Mesenchymal stem cell (in vitro differentiated cells and primary cell): ENCODE measurements at regions not wholly inside any gene's neighbourhood (a gene's known extent, or its start where the extent isn't known, plus 50 kb on each side); places are given as distances from the start of the nearest gene placed in this dataset.
"Not testable (repeated sequence)": the region's sequence is repeated elsewhere in the genome, so short reads cannot be mapped to it uniquely, and the experiment has no call there.

ENCODE experiments used
- DNase-seq: peaks from one replicate; pipeline ENCODE4 v3.0.0-alpha.2; 2013
- H2AFZ ChIP-seq: one replicate; pipeline ENCODE4 v1.6.1; 2013; ENCODE audit warnings: low read depth, mild to moderate bottlenecking, control low read depth, inconsistent platforms, low read length, moderate library complexity
- H2AK5ac ChIP-seq: 2 replicates; pipeline ENCODE4 v1.6.1; 2013; ENCODE audit warnings: low read length, moderate library complexity, mild to moderate bottlenecking, inconsistent platforms; ENCODE audit not compliant: severe bottlenecking
- H2BK120ac ChIP-seq: one replicate; pipeline ENCODE4 v1.6.1; 2013; ENCODE audit warnings: low read depth, mild to moderate bottlenecking, inconsistent platforms, low read length, moderate library complexity
- H2BK12ac ChIP-seq, 2 experiments: one replicate each; pipeline ENCODE4 v1.6.1; 2013; ENCODE audit warnings: inconsistent platforms in 2 of 2, low read length in 2 of 2, mild to moderate bottlenecking in 2 of 2, moderate library complexity in 2 of 2, control low read depth in 1 of 2
- H2BK15ac ChIP-seq: one replicate; pipeline ENCODE4 v1.6.1; 2013; ENCODE audit warnings: mild to moderate bottlenecking, low read depth, inconsistent platforms; ENCODE audit not compliant: poor library complexity, severe bottlenecking
- H2BK5ac ChIP-seq: 2 replicates; pipeline ENCODE4 v1.6.1; 2013; ENCODE audit warnings: low read depth, mild to moderate bottlenecking, low read length, control low read depth, inconsistent platforms; ENCODE audit not compliant: poor library complexity, severe bottlenecking
- H3K14ac ChIP-seq, 2 experiments: one replicate each; pipeline ENCODE4 v1.6.1; 2013; ENCODE audit warnings: inconsistent platforms in 2 of 2, low read length in 2 of 2, control low read depth in 1 of 2, mild to moderate bottlenecking in 1 of 2, moderate library complexity in 1 of 2
- H3K18ac ChIP-seq, 2 experiments: one replicate each; pipeline ENCODE4 v1.6.1; 2013; ENCODE audit warnings: inconsistent platforms in 2 of 2, low read length in 2 of 2, control low read depth in 1 of 2, low read depth in 1 of 2, mild to moderate bottlenecking in 1 of 2
- H3K23ac ChIP-seq, 2 experiments: one replicate each; pipeline ENCODE4 v1.6.1; 2013; ENCODE audit warnings: inconsistent platforms in 2 of 2, low read length in 2 of 2, mild to moderate bottlenecking in 2 of 2, moderate library complexity in 2 of 2, control low read depth in 1 of 2
- H3K27ac ChIP-seq: 2 replicates; pipeline ENCODE4 v1.5.1; 2013; ENCODE audit warnings: mild to moderate bottlenecking, moderate library complexity, low read length, control low read depth, inconsistent platforms; ENCODE audit not compliant: poor library complexity, severe bottlenecking
- H3K27me3 ChIP-seq, 2 experiments: 2 replicates each; pipeline versions ENCODE4 v1.6.1 to v1.7.0; 2013; ENCODE audit warnings: low read length in 2 of 2, mild to moderate bottlenecking in 2 of 2, moderate library complexity in 2 of 2, control low read depth in 1 of 2, inconsistent platforms in 1 of 2; ENCODE audit not compliant: control insufficient read depth in 1 of 2, insufficient read depth in 1 of 2
- H3K36me3 ChIP-seq, 2 experiments: 2 replicates each; pipeline versions ENCODE4 v1.6.1 to v1.7.0; 2013; ENCODE audit warnings: low read length in 2 of 2, control low read depth in 1 of 2, inconsistent platforms in 1 of 2, low read depth in 1 of 2, mild to moderate bottlenecking in 1 of 2; ENCODE audit not compliant: insufficient read depth in 2 of 2, control insufficient read depth in 1 of 2
- H3K4ac ChIP-seq, 2 experiments: one replicate each; pipeline ENCODE4 v1.6.1; 2013; ENCODE audit warnings: inconsistent platforms in 2 of 2, low read length in 2 of 2, mild to moderate bottlenecking in 2 of 2, moderate library complexity in 2 of 2, control low read depth in 1 of 2, low read depth in 1 of 2
- H3K4me1 ChIP-seq: 2 replicates; pipeline ENCODE4 v1.6.1; 2013; ENCODE audit warnings: low read depth, low read length, control low read depth; ENCODE audit not compliant: control insufficient read depth, insufficient read depth
- H3K4me2 ChIP-seq: 2 replicates; pipeline ENCODE4 v1.6.1; 2013; ENCODE audit warnings: low read length, mild to moderate bottlenecking, inconsistent platforms; ENCODE audit not compliant: poor library complexity, severe bottlenecking
- H3K4me3 ChIP-seq, 2 experiments: 2 replicates each; pipeline versions ENCODE4 v1.5.1 to v1.7.0; 2013; ENCODE audit warnings: low read length in 2 of 2, mild to moderate bottlenecking in 2 of 2, control low read depth in 1 of 2, low read depth in 1 of 2; ENCODE audit not compliant: insufficient read depth in 1 of 2
- H3K79me1 ChIP-seq: replicated peaks from 2 replicates; pipeline ENCODE4 v1.6.1; 2013; ENCODE audit warnings: mild to moderate bottlenecking, control low read depth, low read length, inconsistent platforms; ENCODE audit not compliant: poor library complexity, severe bottlenecking
- H3K9ac ChIP-seq: 2 replicates; pipeline ENCODE4 v1.7.0; 2013; ENCODE audit warnings: mild to moderate bottlenecking, low read length, moderate library complexity
- H3K9me3 ChIP-seq: 2 replicates; pipeline ENCODE4 v1.7.0; 2013; ENCODE audit warnings: mild to moderate bottlenecking, low read length; ENCODE audit not compliant: control insufficient read depth
- H4K8ac ChIP-seq: one replicate; pipeline ENCODE4 v1.6.1; 2013; ENCODE audit warnings: inconsistent platforms, mild to moderate bottlenecking, low read length, moderate library complexity
- H4K91ac ChIP-seq: one replicate; pipeline ENCODE4 v1.6.1; 2013; ENCODE audit warnings: mild to moderate bottlenecking, low read length, inconsistent platforms
- WGBS: methylation state at CpG from one replicate; pipeline ENCODE4 v1.1.7; 2013; ENCODE audit warnings: mixed read lengths; 5-methylcytosine and 5-hydroxymethylcytosine counted together

DNA sequence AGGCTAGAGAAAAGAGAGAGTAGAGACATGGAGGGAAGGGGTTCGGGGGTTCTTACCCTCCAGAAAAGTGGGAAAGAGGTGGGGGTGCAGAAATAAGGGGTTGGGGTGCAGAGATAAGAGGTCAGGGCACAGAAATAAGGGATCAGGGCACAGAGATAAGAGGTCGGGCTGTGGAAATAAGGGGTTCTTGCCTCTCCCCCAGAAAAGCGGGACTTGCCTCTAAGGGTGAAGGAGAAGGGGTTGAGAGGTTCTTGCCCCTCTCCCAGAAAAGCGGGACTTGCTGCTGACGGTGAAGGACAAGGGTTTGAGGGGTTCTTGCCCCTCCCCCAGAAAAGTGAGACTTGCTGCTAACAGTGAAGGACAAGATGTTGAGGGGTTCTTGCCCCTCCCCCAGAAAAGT, 778.6 kb downstream of the UQCRFS1 start:
- WGBS, result 80% methylated on average over 5 of the region's 5 CpGs
- not testable (repeated sequence) for H2BK15ac ChIP-seq, H3K27ac ChIP-seq, H3K79me1 ChIP-seq, H3K4ac ChIP-seq, H2BK120ac ChIP-seq, H3K4me3 ChIP-seq, H4K91ac ChIP-seq, H3K4me2 ChIP-seq, H3K9me3 ChIP-seq, H3K4me1 ChIP-seq, H4K8ac ChIP-seq, H2AFZ ChIP-seq, H3K14ac ChIP-seq, DNase-seq, H2AK5ac ChIP-seq, H2BK5ac ChIP-seq, H3K36me3 ChIP-seq, H3K9ac ChIP-seq, H3K23ac ChIP-seq, H2BK12ac ChIP-seq, H3K18ac ChIP-seq
- H3K27me3 ChIP-seq, result peaks cover 0 to 45% of the 10 kb centered on the region in 2 experiments

DNA sequence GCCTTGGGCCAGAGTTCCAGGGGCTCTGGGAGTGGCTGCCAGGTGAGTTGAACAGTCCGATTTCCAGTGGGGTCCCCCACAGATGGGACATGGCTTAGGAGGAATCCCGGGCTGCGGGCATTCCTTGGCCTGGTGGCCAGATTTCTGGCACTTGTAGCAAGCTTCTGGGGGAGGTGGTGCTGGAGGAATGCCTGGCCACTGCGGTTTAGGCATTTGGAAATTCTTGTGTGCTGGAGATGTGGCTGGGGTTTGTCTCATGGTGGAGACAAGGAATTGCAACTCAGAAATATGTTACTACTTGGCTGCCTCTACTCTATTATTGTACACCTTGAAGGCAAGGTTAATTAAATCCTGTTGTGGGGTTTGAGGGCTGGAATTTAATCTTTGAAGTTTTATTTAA, 779.8 kb downstream of the UQCRFS1 start:
- WGBS, result 88% methylated on average over 3 of the region's 4 CpGs
- not testable (repeated sequence) for H2BK15ac ChIP-seq, H3K9me3 ChIP-seq, H4K8ac ChIP-seq, H2BK12ac ChIP-seq, H3K23ac ChIP-seq, H4K91ac ChIP-seq, H3K14ac ChIP-seq, DNase-seq, H3K36me3 ChIP-seq, H3K27ac ChIP-seq, H3K4me3 ChIP-seq, H2BK5ac ChIP-seq, H2BK120ac ChIP-seq, H2AK5ac ChIP-seq, H3K4ac ChIP-seq, H3K79me1 ChIP-seq, H3K4me2 ChIP-seq, H2AFZ ChIP-seq, H3K4me1 ChIP-seq, H3K18ac ChIP-seq, H3K9ac ChIP-seq
- H3K27me3 ChIP-seq, result peaks cover 0 to 54% of the 10 kb centered on the region in 2 experiments

DNA sequence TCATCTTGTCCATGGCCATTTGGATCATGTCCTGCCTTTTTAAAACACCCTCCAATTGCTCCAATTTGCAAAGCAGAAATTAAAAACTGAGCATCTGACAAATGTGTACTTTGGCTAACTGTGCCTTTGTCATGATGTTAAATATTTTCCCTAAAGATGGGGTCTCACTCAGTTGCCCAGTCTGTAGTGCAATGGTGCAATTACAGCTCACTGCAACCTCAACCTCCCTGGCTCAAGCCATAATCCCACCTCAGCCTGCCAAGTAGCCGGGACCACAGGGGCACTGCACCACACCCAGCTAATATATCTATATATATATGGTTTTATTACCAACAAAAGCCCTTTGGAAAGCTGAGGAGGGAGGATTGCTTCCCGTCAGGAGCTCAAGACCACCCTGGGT, 782.7 kb downstream of the UQCRFS1 start:
- no peak for DNase-seq
- H3K4me2 ChIP-seq, result no peak overlapping the region
- no peak overlapping the region for H4K91ac ChIP-seq
- H2BK15ac ChIP-seq, result no peak overlapping the region
- no peak overlapping the region for H2BK120ac ChIP-seq
- peaks cover 21% of the 10 kb centered on the region for H3K4me1 ChIP-seq
- H3K14ac ChIP-seq, result no peak overlapping the region
- H3K27me3 ChIP-seq, result peaks cover 0 to 36% of the 10 kb centered on the region in 2 experiments
- no peaks in the 10 kb centered on the region for H3K79me1 ChIP-seq
- no peak overlapping the region for H2BK12ac ChIP-seq
- H2AK5ac ChIP-seq, result no peak overlapping the region
- no peaks in the 10 kb centered on the region for H3K36me3 ChIP-seq
- H2AFZ ChIP-seq, result no peak overlapping the region
- H3K27ac ChIP-seq, result no peak overlapping the region
- no peak overlapping the region for H3K9ac ChIP-seq
- H3K9me3 ChIP-seq, result no peaks in the 10 kb centered on the region
- H4K8ac ChIP-seq, result no peak overlapping the region
- H3K4ac ChIP-seq, result no peak overlapping the region
- H3K23ac ChIP-seq, result no peak overlapping the region
- no peak overlapping the region for H3K4me3 ChIP-seq
- WGBS, result 78% methylated on average over 1 of the region's 2 CpGs
- no peak overlapping the region for H3K18ac ChIP-seq
- no peak overlapping the region for H2BK5ac ChIP-seq

DNA sequence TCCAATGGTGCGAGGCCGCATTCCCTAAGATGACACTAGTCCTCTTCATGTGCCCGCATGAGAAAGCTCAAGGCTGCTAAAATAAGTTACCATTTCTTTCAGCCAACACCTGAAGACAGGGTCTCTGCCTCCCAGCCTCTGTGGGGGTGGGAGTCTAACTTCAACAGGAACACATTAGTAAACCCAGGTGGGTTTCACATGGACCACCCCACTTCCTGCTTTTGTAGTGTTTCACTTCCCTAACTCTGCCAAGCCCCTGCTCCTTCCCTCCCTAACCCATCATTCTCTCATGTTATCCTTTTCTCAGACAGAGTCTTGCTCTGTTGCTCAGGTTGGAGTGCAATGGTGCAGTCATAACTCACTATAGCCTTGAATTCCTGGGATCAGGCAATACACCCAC, 783.6 kb downstream of the UQCRFS1 start:
- Histone ChIP-seq H3K27me3 (peaks cover 0 to 37% of the 10 kb centered on the region in 2 experiments), H2BK120ac (no peak overlapping the region), H3K4me2 (no peak overlapping the region), H2BK5ac (no peak overlapping the region), H3K79me1 (no peaks in the 10 kb centered on the region), H3K9me3 (no peaks in the 10 kb centered on the region), H3K9ac (no peak overlapping the region), H3K4me3 (no peak overlapping the region), H3K14ac (no peak overlapping the region), H3K4me1 (peaks cover 22% of the 10 kb centered on the region), H3K27ac (no peak overlapping the region), H3K4ac (no peak overlapping the region), H3K23ac (no peak overlapping the region), H3K36me3 (no peaks in the 10 kb centered on the region), H3K18ac (no peak overlapping the region), H4K91ac (no peak overlapping the region), H2AFZ (no peak overlapping the region), H2AK5ac (no peak overlapping the region), H2BK12ac (no peak overlapping the region), H4K8ac (no peak overlapping the region), H2BK15ac (no peak overlapping the region)
- DNase-seq, result no peak
- WGBS, result 99% methylated on average over 3 of the region's 3 CpGs
